ENCODE measurements at regions not wholly inside any gene's neighbourhood (a gene's known extent, or its start where the extent isn't known, plus 50 kb on each side); places are given as distances from the start of the nearest gene placed in this dataset.

DNA sequence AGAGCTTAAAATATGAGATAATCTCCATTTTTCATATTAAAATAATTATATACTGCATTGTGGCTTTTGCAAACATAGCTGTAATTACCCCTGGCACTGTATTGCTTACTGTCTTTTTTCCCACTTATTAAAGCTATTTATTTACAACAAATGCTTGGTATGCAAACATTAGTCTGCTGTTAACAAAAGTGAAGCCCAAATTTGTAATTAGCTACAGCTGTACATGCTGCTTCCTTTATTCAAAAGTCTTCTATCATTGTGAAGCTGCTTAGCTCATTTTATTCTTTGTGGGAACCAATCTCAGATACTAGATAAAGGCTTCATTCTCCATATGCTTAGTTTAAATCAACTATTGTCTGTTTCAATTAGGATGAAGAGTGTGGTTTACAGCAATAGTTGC is 425.8 kb upstream of the FOXG1 start:
- no peak for TF ChIP-seq POLR2AphosphoS5 (IDR thresholded peaks at IDR 0.05; ENCODE audit: borderline replicate concordance, low read depth, low read length)
- no peak for TF ChIP-seq EZH2 (IDR thresholded peaks at IDR 0.05)
- TF ChIP-seq FOXP2 (optimal IDR thresholded peaks at IDR 0.05; ENCODE audit: control extremely low read depth, extremely low read length, insufficient read depth): no peak
